Heart left ventricle (tissue), 16 donors: ENCODE measurements at regions not wholly inside any gene's neighbourhood (a gene's known extent, or its start where the extent isn't known, plus 50 kb on each side); places are given as distances from the start of the nearest gene placed in this dataset.

Experiments
- ATAC-seq, 4 donors: fragments of 200-7000 bp; cut with Tn5 transposase; one replicate each; pipeline ENCODE4 v1.9.1; 2020 to 2022; ENCODE audit warnings: moderate library complexity in 4 of 4, mild to moderate bottlenecking in 3 of 4, moderate number of reproducible peaks in 1 of 4
- DNase-seq, 5 donors: peaks; one replicate each; pipeline ENCODE4 v3.0.0-alpha.2; 2020
- H3K27ac ChIP-seq, 12 donors: fragments of 200-600 bp; sonication (generic) in 4 of 12; one replicate each; pipeline versions ENCODE4 v1.5.0 to v1.8.0; 2016 to 2022; ENCODE audit warnings: mild to moderate bottlenecking in 2 of 12
- H3K27me3 ChIP-seq, 9 donors: fragments of 200-600 bp; sonication (generic) in 2 of 9; one replicate each; pipeline versions ENCODE4 v1.5.1 to v1.8.0; 2016 to 2022; ENCODE audit warnings: mild to moderate bottlenecking in 3 of 9
- H3K36me3 ChIP-seq, 9 donors: fragments of 200-600 bp; sonication (generic) in 2 of 9; one replicate each; pipeline versions ENCODE4 v1.5.0 to v1.8.0; 2018 to 2022; ENCODE audit warnings: mild to moderate bottlenecking in 2 of 9
- H3K4me1 ChIP-seq, 12 donors: fragments of 200-600 bp; sonication (generic) in 4 of 12; one replicate each; pipeline versions ENCODE4 v1.5.0 to v1.8.0; 2016 to 2022; ENCODE audit warnings: mild to moderate bottlenecking in 3 of 12
- H3K4me3 ChIP-seq, 12 donors: fragments of 200-600 bp; sonication (generic) in 4 of 12; one replicate each; pipeline versions ENCODE4 v1.5.0 to v1.8.0; 2017 to 2022; ENCODE audit warnings: mild to moderate bottlenecking in 9 of 12, moderate library complexity in 4 of 12
- H3K9me3 ChIP-seq, 12 donors: fragments of 200-600 bp; sonication (generic) in 4 of 12; one replicate each; pipeline versions ENCODE4 v1.5.0 to v1.8.0; 2016 to 2022; ENCODE audit warnings: mild to moderate bottlenecking in 1 of 12
- CTCF ChIP-seq, 12 donors: fragments of 200-600 bp; sonication (generic) in 4 of 12; IDR thresholded peaks; one replicate each; pipeline versions ENCODE4 v1.5.0 to v1.8.0; 2018 to 2022; ENCODE audit warnings: antibody characterized with exemption in 12 of 12, mild to moderate bottlenecking in 5 of 12
- POLR2A ChIP-seq, 2 donors: fragments of 450-650 bp; IDR thresholded peaks; one replicate each; pipeline ENCODE4 v1.6.1; 2017; ENCODE audit warnings: antibody characterized with exemption in 2 of 2, mild to moderate bottlenecking in 2 of 2, moderate library complexity in 2 of 2
- WGBS, 4 donors: extraction: QIAGEN DNeasy Blood & Tissue Kit in 2 of 4; methylation state at CpG; one replicate each; pipeline versions ENCODE4 v1.1.5 to v1.1.7; 2013 to 2018; 5-methylcytosine and 5-hydroxymethylcytosine counted together
- intact Hi-C, 10 donors: fragments of 100-400 bp; cut with DNase I; formaldehyde crosslinking; loops; one replicate each; pipeline versions ENCODE4 v1.11.1 to v1.14.2; 2022
- donor health status: ischemic (EF 13 %, LVEDD 7.1; RV severe dilation, severe dysfunction).
- donor health status: healthy with polysubstance abuse.
- donor health status: DM: no; HTN: yes; CAD: no.
- donor health status: DM: no; HTN: no; CAD: no.
- donor health status: ischemic (EF 25% LVEDD 6.9; RV normal size, moderate dysfunction).
- donor health status: ischemic (EF 25% LVEDD 5.7; RV mildly dilated, moderate dysfunction).
- donor health status: healthy.
- donor health status: DM: yes; HTN: yes; CAD: no.
- donor health status: ischemic (EF 35%, LVEDD 5.7; RV mildly dilated, moderate dysfunction).
- donor health status: nonischemic (EF 11% LVEDD 7.7; RV severe dilation, severe dysfunction).
- donor health status: DM: yes; HTN: yes; CAD: no.
- donor health status: PGD.
- donor health status: ischemic (EF 29% LVEDD 5.4; RV normal size, mild dysfunction).
- donor health status: nonischemic (EF 23%, LVEDD 6.1; RV moderate dilation, normal function).

- peaks cover 0 to 4% (median 0%) of the 10 kb centered on the region in 12 donors for H3K9me3 ChIP-seq
- no peaks in the 10 kb centered on the region for H3K36me3 ChIP-seq
- DNase-seq (no peak), ATAC-seq (no peak)
- H3K4me3 ChIP-seq, result no peak overlapping the region
- intact Hi-C loops, result loop anchor here in 7 of 10 donors (10.0 kb wide), 3 partner anchors 316 to 456 kb away; no protein-coding TSS in a partner anchor
- no peaks in the 10 kb centered on the region for H3K4me1 ChIP-seq
- 51 to 63% (median 55%) methylated on average over 1 of the region's 1 CpG for WGBS, 4 donors
- H3K27ac ChIP-seq, result no peak overlapping the region
- H3K27me3 ChIP-seq, result no peaks in the 10 kb centered on the region
- TF ChIP-seq CTCF (IDR thresholded peaks at IDR 0.05) (no peak), POLR2A (IDR thresholded peaks at IDR 0.05) (no peak)
These were observed 964.9 kb downstream of the MAT2B start for GRCh38 chr5:164470312-164470711.

GRCh38 chr5:164472165-164472564 lies 966.7 kb downstream of the MAT2B start:
- TF ChIP-seq CTCF (IDR thresholded peaks at IDR 0.05) (no peak), POLR2A (IDR thresholded peaks at IDR 0.05) (no peak)
- WGBS, 4 donors, result 40 to 62% (median 54%) methylated on average over 1 of the region's 1 CpG
- Histone ChIP-seq H3K27me3 (no peaks in the 10 kb centered on the region), H3K36me3 (no peaks in the 10 kb centered on the region), H3K4me1 (no peaks in the 10 kb centered on the region), H3K4me3 (no peak overlapping the region), H3K27ac (no peak overlapping the region), H3K9me3 (peaks cover 0 to 4% (median 0%) of the 10 kb centered on the region in 12 donors)
- intact Hi-C loops, result loop anchor here in 7 of 10 donors (10.0 kb wide), 3 partner anchors 317 to 457 kb away; no protein-coding TSS in a partner anchor
- DNase-seq (no peak), ATAC-seq (no peak)

- Histone ChIP-seq H3K36me3 (no peaks in the 10 kb centered on the region), H3K4me3 (no peak overlapping the region), H3K27ac (no peak overlapping the region), H3K9me3 (peaks cover 0 to 4% (median 0%) of the 10 kb centered on the region in 12 donors), H3K27me3 (no peaks in the 10 kb centered on the region), H3K4me1 (no peaks in the 10 kb centered on the region)
- ATAC-seq, result no peak
- DNase-seq, result no peak
- WGBS, 4 donors, result 66 to 74% (median 71%) methylated on average over 3 of the region's 3 CpGs
- TF ChIP-seq POLR2A (IDR thresholded peaks at IDR 0.05), result no peak
- peak in 10 of 12 donors; percentile 31 to 61 (median 50) for TF ChIP-seq CTCF (IDR thresholded peaks at IDR 0.05)
- intact Hi-C loops, result loop anchor here in 8 of 10 donors (5.0 to 10.0 kb wide), 4 partner anchors 321 to 461 kb away; no protein-coding TSS in a partner anchor
These were observed 970.0 kb downstream of the MAT2B start for GRCh38 chr5:164475339-164475977.

GRCh38 chr5:164481270-164481669 lies 975.9 kb downstream of the MAT2B start:
- Histone ChIP-seq H3K9me3 (no peaks in the 10 kb centered on the region), H3K36me3 (no peaks in the 10 kb centered on the region), H3K27me3 (no peaks in the 10 kb centered on the region), H3K4me1 (no peaks in the 10 kb centered on the region), H3K27ac (no peak overlapping the region), H3K4me3 (no peak overlapping the region)
- 61 to 72% (median 62%) methylated on average over 3 of the region's 3 CpGs for WGBS, 4 donors
- ATAC-seq (no peak), DNase-seq (no peak)
- TF ChIP-seq CTCF (IDR thresholded peaks at IDR 0.05) (no peak), POLR2A (IDR thresholded peaks at IDR 0.05) (no peak)
- intact Hi-C loops, result no loop called here
